ENCODE measurements at regions not wholly inside any gene's neighbourhood (a gene's known extent, or its start where the extent isn't known, plus 50 kb on each side); places are given as distances from the start of the nearest gene placed in this dataset.

DNA sequence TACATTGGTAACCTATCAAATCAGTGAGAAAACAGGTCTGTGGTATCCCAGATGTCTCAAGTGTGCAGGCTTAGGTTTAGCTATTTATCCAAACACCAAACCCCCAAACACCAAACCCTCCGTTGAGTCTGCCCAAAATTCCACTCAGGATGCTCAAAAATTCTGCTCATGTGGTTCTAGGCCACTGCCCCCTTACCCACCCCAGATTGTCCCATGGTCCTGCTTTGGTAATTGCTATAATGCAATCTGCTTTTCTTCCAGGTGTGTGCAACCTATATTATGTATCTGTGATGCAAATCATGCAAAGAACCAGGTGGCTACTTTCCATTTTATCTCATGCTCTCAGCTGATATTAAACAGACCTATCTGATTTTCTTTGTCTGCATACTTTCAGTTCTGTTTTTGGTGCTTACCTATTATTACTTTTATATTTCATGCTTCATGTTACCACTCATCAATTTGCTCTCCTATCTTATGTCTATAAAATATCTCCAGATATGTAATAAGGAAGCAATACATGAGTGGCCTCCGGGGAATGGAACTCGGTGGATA is 123.7 kb downstream of the TOMM20 start:
- Histone ChIP-seq H3K4me3 (no peak overlapping the region), H3K9me3 (no peaks in the 10 kb centered on the region), H3K27ac (no peak overlapping the region), H3K36me3 (no peaks in the 10 kb centered on the region), H3K4me1 (no peaks in the 10 kb centered on the region), H3K27me3 (no peaks in the 10 kb centered on the region)
- TF ChIP-seq, protein P1, sequence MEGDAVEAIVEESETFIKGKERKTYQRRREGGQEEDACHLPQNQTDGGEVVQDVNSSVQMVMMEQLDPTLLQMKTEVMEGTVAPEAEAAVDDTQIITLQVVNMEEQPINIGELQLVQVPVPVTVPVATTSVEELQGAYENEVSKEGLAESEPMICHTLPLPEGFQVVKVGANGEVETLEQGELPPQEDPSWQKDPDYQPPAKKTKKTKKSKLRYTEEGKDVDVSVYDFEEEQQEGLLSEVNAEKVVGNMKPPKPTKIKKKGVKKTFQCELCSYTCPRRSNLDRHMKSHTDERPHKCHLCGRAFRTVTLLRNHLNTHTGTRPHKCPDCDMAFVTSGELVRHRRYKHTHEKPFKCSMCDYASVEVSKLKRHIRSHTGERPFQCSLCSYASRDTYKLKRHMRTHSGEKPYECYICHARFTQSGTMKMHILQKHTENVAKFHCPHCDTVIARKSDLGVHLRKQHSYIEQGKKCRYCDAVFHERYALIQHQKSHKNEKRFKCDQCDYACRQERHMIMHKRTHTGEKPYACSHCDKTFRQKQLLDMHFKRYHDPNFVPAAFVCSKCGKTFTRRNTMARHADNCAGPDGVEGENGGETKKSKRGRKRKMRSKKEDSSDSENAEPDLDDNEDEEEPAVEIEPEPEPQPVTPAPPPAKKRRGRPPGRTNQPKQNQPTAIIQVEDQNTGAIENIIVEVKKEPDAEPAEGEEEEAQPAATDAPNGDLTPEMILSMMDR (IDR thresholded peaks at IDR 0.05) = no peak
- TF ChIP-seq POLR2A (IDR thresholded peaks at IDR 0.05) = no peak
- no peak for DNase-seq
- intact Hi-C loops (cut with DNase I; ENCODE audit: low total_unique reads) = loop anchor here (10.0 kb wide), 1 partner anchor 70 kb away; no protein-coding TSS in a partner anchor

DNA sequence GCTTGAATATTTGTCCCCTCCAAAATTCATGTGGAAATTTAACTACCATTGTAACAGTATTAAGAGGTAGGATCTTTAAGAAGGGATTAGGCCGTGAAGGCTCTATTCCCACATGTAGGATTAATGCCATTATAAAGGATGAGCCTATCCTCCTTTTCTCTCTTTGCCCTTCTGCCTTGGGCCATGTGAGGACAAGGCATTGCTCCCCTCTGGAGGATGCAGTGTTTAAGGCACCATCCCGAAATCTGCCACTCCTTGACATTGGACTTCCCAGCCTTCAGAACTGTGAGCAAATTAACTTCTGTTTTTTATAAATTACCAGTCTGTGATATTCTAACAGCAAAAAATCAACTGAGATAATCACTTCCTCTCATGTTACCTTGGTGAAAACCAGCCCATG is 124.4 kb downstream of the TOMM20 start:
- intact Hi-C loops (cut with DNase I; ENCODE audit: low total_unique reads) = loop anchor here (10.0 kb wide), 1 partner anchor 71 kb away; no protein-coding TSS in a partner anchor
- Histone ChIP-seq H3K36me3 (no peaks in the 10 kb centered on the region), H3K9me3 (no peaks in the 10 kb centered on the region), H3K27me3 (no peaks in the 10 kb centered on the region), H3K27ac (no peak overlapping the region), H3K4me3 (no peak overlapping the region), H3K4me1 (no peaks in the 10 kb centered on the region)
- no peak for TF ChIP-seq POLR2A (IDR thresholded peaks at IDR 0.05)
- TF ChIP-seq, protein P1 (IDR thresholded peaks at IDR 0.05) = no peak
- no peak for DNase-seq

DNA sequence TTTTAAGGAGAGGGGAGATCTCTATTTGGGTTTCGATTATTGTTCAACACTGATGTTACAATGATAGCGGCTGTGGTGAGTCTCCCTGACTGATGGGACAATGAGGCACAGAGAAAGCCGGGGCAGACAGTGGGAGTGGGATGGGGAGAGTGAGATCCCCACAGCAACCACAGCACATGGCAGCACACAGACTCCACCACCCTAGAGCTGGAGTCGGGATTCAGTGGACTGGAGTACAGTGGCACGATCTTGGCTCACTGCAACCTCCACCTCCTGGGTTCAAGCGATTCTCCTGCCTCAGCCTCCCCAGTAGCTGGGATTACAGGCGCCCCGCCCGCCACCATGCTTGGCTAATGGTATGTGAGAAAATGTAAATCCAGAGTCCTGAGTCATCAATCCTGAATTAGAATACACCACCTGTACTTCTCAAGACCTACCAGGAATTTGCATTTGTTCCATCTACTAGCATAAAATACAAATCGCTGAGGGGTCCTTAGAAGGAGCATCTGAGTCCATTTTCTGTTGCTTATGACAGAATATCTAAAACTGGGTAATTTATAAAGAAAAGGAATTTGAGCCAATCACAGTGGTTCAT is 125.8 kb downstream of the TOMM20 start:
- Histone ChIP-seq H3K4me3 (no peak overlapping the region), H3K27me3 (no peaks in the 10 kb centered on the region), H3K4me1 (no peaks in the 10 kb centered on the region), H3K27ac (no peak overlapping the region), H3K9me3 (no peaks in the 10 kb centered on the region), H3K36me3 (no peaks in the 10 kb centered on the region)
- no peak for TF ChIP-seq POLR2A (IDR thresholded peaks at IDR 0.05)
- TF ChIP-seq, protein P1 (IDR thresholded peaks at IDR 0.05) = no peak
- intact Hi-C loops (cut with DNase I; ENCODE audit: low total_unique reads) = loop anchor here (10.0 kb wide), 1 partner anchor 72 kb away; no protein-coding TSS in a partner anchor
- no peak for DNase-seq

DNA sequence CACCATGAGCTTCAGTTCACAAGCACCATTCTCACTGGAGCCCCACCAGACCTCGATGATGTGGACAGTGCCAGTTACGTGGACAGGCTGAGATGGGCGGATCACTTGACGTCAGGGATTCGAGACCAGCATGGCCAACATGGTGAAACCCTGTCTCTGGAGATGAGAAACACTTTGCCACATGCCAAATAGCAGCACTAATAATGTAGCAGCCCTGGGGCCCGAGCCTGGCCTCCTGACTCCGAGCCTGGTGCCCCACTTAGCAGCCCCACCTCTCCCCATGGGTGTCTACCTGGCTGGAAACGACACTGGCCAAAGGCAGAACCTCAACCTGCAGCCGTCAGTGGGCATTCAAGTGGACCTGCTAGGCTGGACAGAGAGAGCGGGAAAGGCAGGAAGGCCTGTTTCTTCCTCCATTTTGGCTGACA is 129.1 kb downstream of the TOMM20 start:
- no peaks in the 10 kb centered on the region for H3K36me3 ChIP-seq
- H3K27ac ChIP-seq = peak overlapping the region in 1 of 2 donors; percentile 87
- TF ChIP-seq POLR2A (IDR thresholded peaks at IDR 0.05) = no peak
- TF ChIP-seq, protein P1 (IDR thresholded peaks at IDR 0.05) = no peak
- intact Hi-C loops (cut with DNase I; ENCODE audit: low total_unique reads) = loop anchor here (5.0 kb wide), 1 partner anchor 392 kb away; no protein-coding TSS in a partner anchor
- peaks cover 7 to 10% of the 10 kb centered on the region in 2 donors for H3K4me1 ChIP-seq
- no peak for DNase-seq
- H3K4me3 ChIP-seq = no peak overlapping the region
- H3K27me3 ChIP-seq = no peaks in the 10 kb centered on the region
- H3K9me3 ChIP-seq = no peaks in the 10 kb centered on the region

Data from uterus (tissue), 3 donors.